Suprapubic skin (tissue), 4 donors: ENCODE measurements at regions not wholly inside any gene's neighbourhood (a gene's known extent, or its start where the extent isn't known, plus 50 kb on each side); places are given as distances from the start of the nearest gene placed in this dataset.

ENCODE experiments used
- CTCF ChIP-seq, 2 donors: fragments of 200-600 bp in 1 of 2; fragments of 450-650 bp in 1 of 2; sonication (generic) in 1 of 2; IDR thresholded peaks; one replicate each; pipeline ENCODE4 v1.5.1; 2016 to 2019; ENCODE audit warnings: antibody characterized with exemption in 2 of 2, mild to moderate bottlenecking in 1 of 2, moderate library complexity in 1 of 2
- EP300 ChIP-seq: sonication (generic); formaldehyde crosslinking; IDR thresholded peaks from one replicate; pipeline ENCODE4 v1.6.1; 2017; ENCODE audit warnings: antibody characterized with exemption
- POLR2AphosphoS5 ChIP-seq, 3 donors: sonication (generic); formaldehyde crosslinking; IDR thresholded peaks; one replicate each; pipeline ENCODE4 v1.6.1; 2017; ENCODE audit warnings: antibody characterized with exemption in 3 of 3

DNA sequence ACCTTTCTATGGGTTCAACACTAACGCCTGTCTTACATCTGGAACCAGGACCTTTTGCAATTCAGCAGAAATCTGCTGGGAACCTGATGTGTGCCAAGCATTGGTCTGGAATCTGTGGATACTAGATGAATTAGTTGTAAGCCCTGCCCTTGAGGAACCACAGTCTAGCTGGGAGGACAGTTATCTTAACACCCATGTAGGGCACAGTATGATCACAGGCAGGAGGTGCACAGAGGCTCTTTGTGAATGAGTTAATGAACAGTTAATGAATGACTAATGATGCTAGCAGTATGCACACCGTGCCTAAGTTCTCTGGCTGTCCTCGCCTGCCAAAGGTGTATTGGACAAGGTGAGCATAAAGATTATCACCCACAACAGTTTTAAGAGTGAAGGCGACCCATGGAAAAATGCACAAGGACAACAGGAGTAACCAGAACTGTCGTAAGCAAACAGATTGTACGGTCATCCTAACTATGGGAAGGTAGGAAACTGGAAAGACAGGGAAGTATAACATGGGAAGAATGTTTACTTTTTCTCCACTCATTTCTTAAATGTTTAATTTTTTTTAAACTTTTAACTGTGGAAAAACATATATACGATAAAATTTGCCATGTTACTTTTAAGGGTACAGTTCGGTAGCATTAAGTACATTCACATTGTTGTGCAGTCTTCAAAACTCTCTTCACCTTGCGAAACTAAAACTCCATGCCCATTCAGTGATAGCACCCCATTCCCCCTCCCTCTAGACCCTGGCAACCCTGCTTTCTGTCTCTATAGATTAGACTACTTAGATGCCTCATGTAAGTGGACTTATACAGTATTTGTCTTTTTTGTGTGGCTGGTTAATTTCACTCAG lies 139.9 kb downstream of the CXCL12 start:
- TF ChIP-seq CTCF (IDR thresholded peaks at IDR 0.05) (no peak), EP300 (no peak), POLR2AphosphoS5 (IDR thresholded peaks at IDR 0.05) (no peak)
